Erythroblast (primary cell): ENCODE measurements at regions not wholly inside any gene's neighbourhood (a gene's known extent, or its start where the extent isn't known, plus 50 kb on each side); places are given as distances from the start of the nearest gene placed in this dataset.

ENCODE experiments used
- DNase-seq, 2 experiments: peaks; one replicate each; lab custom pipeline; 2025; lab: John Stamatoyannopoulos, UW
- GATA1 ChIP-seq: IDR thresholded peaks from 2 replicates; pipeline ENCODE4 v1.6.1; 2011; ENCODE audit warnings: low read depth, mild to moderate bottlenecking, control low read depth, low read length, moderate library complexity
- POLR2A ChIP-seq: IDR thresholded peaks from 2 replicates; pipeline ENCODE4 v1.6.1; 2011; ENCODE audit warnings: mild to moderate bottlenecking, low read length

DNA sequence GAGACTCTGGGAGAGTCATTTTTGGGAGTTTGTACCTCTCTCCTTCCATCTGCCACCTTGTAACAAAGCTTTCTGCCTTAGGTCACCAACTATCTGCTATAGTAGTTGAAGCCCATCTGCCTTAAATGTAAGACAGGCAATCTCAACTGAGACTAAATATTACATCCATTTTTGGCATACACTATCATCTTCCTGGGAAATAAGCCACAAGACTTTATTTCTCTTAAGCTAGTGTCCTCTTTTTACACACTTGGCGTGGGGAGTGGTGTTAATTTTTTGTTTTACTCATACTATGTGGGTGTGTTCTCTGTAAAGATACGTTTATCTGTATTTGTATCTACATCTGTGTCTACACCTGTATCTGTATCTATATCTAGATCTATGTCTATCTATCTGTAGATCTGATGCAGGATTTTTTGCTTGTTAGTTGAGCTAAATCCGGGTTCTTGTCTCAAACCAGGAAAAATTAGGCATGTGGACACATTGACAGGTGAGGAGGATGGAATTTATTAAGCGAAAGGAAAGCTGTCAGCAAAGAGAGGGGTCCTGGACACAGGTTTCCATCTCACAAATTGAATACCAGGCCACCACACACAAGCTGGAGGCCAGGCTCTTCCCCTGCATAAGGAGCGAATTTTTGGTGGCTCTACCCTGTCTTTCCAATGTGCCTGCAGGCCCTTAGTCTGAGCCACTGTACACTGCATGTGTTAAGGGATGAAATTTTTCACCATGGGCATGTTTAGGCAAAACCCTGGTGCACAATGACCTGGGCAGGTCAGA lies 64.8 kb upstream of the RND3 start:
- TF ChIP-seq GATA1 (no peak), POLR2A (no peak)

GRCh38 chr2:150549381-150549780 lies 61.9 kb upstream of the RND3 start:
- TF ChIP-seq GATA1 = no peak
- no peak for TF ChIP-seq POLR2A
- no peak for DNase-seq

More for the DNA sequence above, 64.8 kb upstream of the RND3 start:
- DNase-seq = no peak

GRCh38 chr2:150548527-150548926 lies 61.1 kb upstream of the RND3 start:
- TF ChIP-seq GATA1 (no peak), POLR2A (no peak)
- DNase-seq = peak in 1 of 2 experiments; percentile 7

DNA sequence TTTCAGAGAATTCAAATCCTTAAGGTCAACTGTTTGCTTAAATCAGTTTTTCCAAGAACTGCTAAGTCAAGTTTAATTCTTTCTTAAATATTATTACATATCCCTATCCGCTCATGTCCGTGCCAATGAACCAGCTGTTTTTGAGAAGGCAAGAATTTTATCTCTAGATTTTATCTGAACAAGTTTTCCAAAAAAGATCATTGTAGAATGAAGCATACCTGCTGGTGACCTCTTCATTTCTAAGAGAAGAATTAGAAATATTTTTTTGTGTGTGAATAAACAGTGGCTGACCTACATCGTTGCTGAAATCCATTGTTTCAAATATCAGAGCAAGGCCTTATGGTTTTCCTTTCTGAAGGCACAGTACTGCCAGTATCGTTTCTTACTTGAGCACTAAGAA lies 58.4 kb upstream of the RND3 start:
- TF ChIP-seq POLR2A = no peak
- no peak for TF ChIP-seq GATA1
- DNase-seq = no peak

DNA sequence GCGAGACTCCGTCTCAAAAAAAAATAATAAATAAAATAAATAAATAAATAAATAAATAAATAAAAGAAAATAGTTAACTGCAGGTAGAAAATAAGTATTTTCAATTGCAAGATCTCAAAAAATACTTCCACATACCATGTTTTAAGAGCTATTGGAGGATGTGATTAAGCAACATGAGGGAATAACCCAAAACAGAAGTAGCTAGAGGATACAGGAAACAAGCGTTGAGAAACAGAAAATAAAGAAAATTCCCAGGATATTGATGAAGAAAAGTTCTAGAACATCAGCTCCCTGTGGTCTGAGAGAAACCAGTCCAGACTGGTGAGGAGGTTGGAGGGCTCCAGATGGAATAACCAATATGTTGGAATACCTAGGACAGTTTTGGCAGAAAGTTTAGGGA lies 57.3 kb upstream of the RND3 start:
- TF ChIP-seq GATA1 (no peak), POLR2A (no peak)

GRCh38 chr2:150542692-150543091 lies 55.2 kb upstream of the RND3 start:
- DNase-seq = no peak
- TF ChIP-seq GATA1 (no peak), POLR2A (no peak)

More for the DNA sequence above, 57.3 kb upstream of the RND3 start:
- no peak for DNase-seq

DNA sequence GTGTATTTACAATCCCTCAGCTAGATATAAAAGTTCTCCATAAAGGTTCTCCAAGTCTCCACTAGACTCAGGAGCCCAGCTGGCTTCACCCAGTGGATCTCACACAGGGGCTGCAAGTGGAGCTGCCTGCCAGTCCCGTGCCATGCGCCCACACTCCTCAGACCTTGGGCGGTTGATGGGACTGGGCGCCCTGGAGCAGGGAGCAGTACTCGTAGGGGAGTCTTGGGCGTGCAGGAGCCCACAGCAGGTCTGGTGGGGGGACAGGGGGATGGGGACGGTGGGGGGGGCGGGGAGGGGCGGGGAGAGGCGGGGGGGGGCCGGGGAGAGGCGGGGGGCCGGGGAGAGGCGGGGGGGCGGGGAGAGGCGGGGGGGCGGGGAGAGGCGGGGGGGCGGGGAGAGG lies 54.7 kb upstream of the RND3 start:
- DNase-seq = no peak
- TF ChIP-seq GATA1 = no peak
- TF ChIP-seq POLR2A = no peak

DNA sequence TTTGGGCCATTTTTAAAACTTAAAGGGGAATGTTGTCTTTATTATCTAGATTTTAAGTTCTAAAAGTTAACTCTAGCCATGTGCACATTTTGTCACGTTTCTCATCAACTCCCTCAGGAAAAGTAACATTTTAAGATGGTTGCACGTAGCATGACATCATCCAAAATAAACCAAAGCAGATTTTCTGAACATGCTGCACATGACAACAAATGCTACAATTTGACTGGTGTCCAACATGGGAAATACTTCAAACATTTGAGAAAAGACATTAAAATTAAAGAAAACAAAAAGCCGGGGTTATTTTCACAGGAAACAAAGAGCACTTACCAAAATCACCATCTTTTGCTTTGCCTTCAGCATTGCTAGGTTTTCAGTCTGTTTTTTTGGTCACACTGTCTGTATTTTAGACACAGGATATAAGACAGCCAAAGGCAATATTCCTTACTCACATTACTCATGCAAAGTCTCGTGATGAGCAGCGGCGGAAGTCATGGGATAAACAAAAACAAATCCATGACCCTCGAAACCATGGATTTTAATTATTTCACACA lies 51.3 kb upstream of the RND3 start:
- TF ChIP-seq POLR2A = no peak
- TF ChIP-seq GATA1 = no peak
- no peak for DNase-seq
